Thyroid gland (tissue), 4 donors: ENCODE measurements at regions not wholly inside any gene's neighbourhood (a gene's known extent, or its start where the extent isn't known, plus 50 kb on each side); places are given as distances from the start of the nearest gene placed in this dataset.

Experiments
- DNase-seq, 2 donors: peaks; one replicate each; pipeline ENCODE4 v3.0.0-alpha.2; 2019
- H3K27ac ChIP-seq, 3 donors: fragments of 200-600 bp; sonication (generic); 1 replicate in 2 of 3; 2 replicates in 1 of 3; pipeline ENCODE4 v1.5.1; 2016 to 2019; ENCODE audit warnings: mild to moderate bottlenecking in 1 of 3, moderate library complexity in 1 of 3
- H3K27me3 ChIP-seq: fragments of 200-600 bp; sonication (generic); one replicate; pipeline ENCODE4 v1.5.1; 2019
- H3K36me3 ChIP-seq, 2 donors: fragments of 200-600 bp; sonication (generic); one replicate each; pipeline ENCODE4 v1.5.1; 2016 to 2019
- H3K4me1 ChIP-seq, 2 donors: fragments of 200-600 bp; sonication (generic); one replicate each; pipeline ENCODE4 v1.5.1; 2017 to 2019
- H3K4me3 ChIP-seq, 3 donors: fragments of 200-600 bp; sonication (generic); replicated peaks in 1 of 3; 1 replicate in 2 of 3; 2 replicates in 1 of 3; pipeline ENCODE4 v1.5.1; 2016; ENCODE audit warnings: mild to moderate bottlenecking in 1 of 3
- H3K9me3 ChIP-seq: fragments of 200-600 bp; sonication (generic); one replicate; pipeline ENCODE4 v1.5.1; 2017
- POLR2A ChIP-seq, 2 donors: fragments of 450-650 bp; IDR thresholded peaks; one replicate each; pipeline ENCODE4 v1.6.1; 2017; ENCODE audit warnings: antibody characterized with exemption in 2 of 2, mild to moderate bottlenecking in 2 of 2, moderate library complexity in 1 of 2
- WGBS, 2 donors: methylation state at CpG; one replicate each; pipeline ENCODE4 v1.1.5; 2017; 5-methylcytosine and 5-hydroxymethylcytosine counted together
- intact Hi-C: fragments of 100-400 bp; cut with DNase I; formaldehyde crosslinking; loops from one replicate; pipeline ENCODE4 v1.15.1; 2023
- TF ChIP-seq, protein P1 (sequence below), 6 experiments: fragments of 200-600 bp in 3 of 6; fragments of 450-650 bp in 3 of 6; sonication (generic) in 3 of 6; IDR thresholded peaks; one replicate each; pipeline ENCODE4 v1.5.1; 2016 to 2019; ENCODE audit warnings: antibody characterized with exemption in 6 of 6, mild to moderate bottlenecking in 2 of 6, inconsistent platforms in 1 of 6, moderate library complexity in 1 of 6

DNA sequence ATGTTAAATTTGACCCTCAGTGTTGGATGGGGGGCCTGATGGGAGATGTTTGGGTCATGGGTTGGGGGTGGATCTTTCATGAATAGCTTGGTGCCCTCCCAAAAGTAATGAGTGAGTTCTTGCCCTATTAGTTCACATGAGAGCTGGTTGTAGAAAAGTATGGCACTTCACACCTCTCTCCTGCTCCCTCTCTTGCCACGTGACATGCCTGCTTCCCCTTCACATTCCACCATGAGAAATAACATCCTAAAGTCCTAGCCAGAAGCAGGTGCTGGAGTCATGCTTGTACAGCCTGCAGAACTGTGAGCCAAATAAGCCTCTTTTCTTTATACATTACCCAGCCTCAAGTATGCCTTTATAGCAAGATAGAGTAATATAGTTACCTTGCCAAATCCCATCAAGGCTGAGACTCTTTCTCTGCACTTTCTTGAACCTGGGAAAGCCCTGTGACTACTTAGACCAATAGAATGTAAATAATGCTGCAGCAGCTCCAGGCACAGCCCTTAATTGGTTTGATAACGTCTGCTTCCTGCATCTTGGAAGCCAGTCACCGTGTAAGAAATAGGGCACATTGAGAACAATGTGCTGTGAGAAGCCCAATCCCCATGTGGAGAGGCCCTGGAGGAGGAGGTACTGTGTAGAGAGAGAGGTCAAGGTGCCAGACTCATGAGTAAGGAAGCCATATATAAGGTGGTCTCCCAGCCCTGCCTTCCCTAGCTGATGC, 88.0 kb upstream of the NAMPT start:
- Histone ChIP-seq H3K27me3 (no peaks in the 10 kb centered on the region), H3K9me3 (no peaks in the 10 kb centered on the region), H3K36me3 (no peaks in the 10 kb centered on the region), H3K4me1 (no peaks in the 10 kb centered on the region), H3K4me3 (no peak overlapping the region), H3K27ac (no peak overlapping the region)
- no peak for DNase-seq
- 35% methylated on average over 3 of the region's 3 CpGs for WGBS, 2 donors
- TF ChIP-seq, protein P1, sequence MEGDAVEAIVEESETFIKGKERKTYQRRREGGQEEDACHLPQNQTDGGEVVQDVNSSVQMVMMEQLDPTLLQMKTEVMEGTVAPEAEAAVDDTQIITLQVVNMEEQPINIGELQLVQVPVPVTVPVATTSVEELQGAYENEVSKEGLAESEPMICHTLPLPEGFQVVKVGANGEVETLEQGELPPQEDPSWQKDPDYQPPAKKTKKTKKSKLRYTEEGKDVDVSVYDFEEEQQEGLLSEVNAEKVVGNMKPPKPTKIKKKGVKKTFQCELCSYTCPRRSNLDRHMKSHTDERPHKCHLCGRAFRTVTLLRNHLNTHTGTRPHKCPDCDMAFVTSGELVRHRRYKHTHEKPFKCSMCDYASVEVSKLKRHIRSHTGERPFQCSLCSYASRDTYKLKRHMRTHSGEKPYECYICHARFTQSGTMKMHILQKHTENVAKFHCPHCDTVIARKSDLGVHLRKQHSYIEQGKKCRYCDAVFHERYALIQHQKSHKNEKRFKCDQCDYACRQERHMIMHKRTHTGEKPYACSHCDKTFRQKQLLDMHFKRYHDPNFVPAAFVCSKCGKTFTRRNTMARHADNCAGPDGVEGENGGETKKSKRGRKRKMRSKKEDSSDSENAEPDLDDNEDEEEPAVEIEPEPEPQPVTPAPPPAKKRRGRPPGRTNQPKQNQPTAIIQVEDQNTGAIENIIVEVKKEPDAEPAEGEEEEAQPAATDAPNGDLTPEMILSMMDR (IDR thresholded peaks at IDR 0.05), result no peak
- no peak for TF ChIP-seq POLR2A (IDR thresholded peaks at IDR 0.05)
- intact Hi-C loops, result no loop called here

DNA sequence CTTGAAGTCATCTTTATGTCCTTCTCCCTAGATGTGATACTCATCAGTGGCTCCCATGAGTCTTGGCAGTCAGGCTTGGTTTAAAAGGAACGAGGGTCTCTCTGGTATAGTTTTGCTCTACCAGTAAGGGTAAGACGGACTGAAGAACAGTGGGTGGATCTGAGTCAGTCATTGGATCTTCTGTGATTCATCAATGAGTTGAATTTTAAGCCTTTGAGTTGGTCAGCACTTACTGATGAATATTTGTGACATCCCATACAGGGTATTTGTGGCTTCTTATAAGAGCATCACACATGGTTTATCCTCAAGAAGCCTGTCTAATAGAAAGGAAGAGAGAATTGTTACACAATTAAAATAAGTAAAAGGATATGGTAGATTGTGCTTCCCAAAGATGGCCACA, 87.3 kb upstream of the NAMPT start:
- H3K36me3 ChIP-seq, result no peaks in the 10 kb centered on the region
- H3K4me1 ChIP-seq, result no peaks in the 10 kb centered on the region
- no peak overlapping the region for H3K4me3 ChIP-seq
- 94 to 96% methylated on average over 2 of the region's 2 CpGs for WGBS, 2 donors
- DNase-seq, result no peak
- no peak overlapping the region for H3K27ac ChIP-seq
- TF ChIP-seq, protein P1 (IDR thresholded peaks at IDR 0.05), result no peak
- no peak for TF ChIP-seq POLR2A (IDR thresholded peaks at IDR 0.05)
- H3K27me3 ChIP-seq, result no peaks in the 10 kb centered on the region
- no peaks in the 10 kb centered on the region for H3K9me3 ChIP-seq
- intact Hi-C loops, result no loop called here

DNA sequence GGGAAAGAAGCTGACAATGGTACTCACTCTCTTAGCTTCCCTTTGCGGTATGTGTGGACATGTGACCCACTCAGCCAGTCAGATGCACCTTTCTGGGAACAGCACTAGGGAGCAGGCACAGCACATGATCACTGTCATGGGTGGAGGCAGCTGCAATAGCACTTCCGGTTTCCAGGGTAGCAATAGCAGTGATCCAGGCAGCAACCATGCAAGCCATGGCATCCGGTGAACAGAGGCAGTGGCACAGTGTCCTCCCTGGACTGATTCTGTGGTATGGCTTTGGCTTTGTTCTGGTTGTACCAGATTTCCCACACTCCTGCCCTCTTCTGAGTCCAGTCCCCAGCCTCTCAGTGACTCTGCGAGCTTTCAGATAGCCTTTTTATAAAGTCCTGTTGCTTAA, 86.8 kb upstream of the NAMPT start:
- Histone ChIP-seq H3K27ac (no peak overlapping the region), H3K4me3 (no peak overlapping the region), H3K27me3 (no peaks in the 10 kb centered on the region), H3K4me1 (no peaks in the 10 kb centered on the region), H3K36me3 (no peaks in the 10 kb centered on the region), H3K9me3 (no peaks in the 10 kb centered on the region)
- intact Hi-C loops, result no loop called here
- DNase-seq, result no peak
- WGBS, 2 donors, result 85 to 100% methylated on average over 3 to 4 of the region's 4 CpGs
- TF ChIP-seq, protein P1 (IDR thresholded peaks at IDR 0.05), result no peak
- no peak for TF ChIP-seq POLR2A (IDR thresholded peaks at IDR 0.05)

DNA sequence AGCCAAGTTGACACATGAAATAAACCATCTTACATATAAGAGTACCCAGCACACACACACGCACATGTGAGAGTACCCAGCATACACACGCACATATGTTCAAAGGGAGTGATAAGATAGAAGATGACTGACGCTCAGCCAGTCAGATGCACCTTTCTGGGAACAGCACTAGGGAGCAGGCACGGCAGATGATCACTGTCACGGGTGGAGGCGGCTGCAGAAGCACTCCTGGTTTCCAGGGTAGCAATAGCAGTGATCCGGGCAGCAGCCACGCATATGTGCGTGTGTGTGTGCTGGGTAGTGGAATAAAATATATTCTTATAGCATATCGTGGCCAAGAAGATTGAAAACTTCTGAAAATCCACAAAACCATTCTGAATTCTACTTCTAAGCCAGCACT, 85.8 kb upstream of the NAMPT start:
- no peak for TF ChIP-seq POLR2A (IDR thresholded peaks at IDR 0.05)
- TF ChIP-seq, protein P1 (IDR thresholded peaks at IDR 0.05), result no peak
- Histone ChIP-seq H3K27me3 (no peaks in the 10 kb centered on the region), H3K9me3 (no peaks in the 10 kb centered on the region), H3K27ac (no peak overlapping the region), H3K4me3 (no peak overlapping the region), H3K36me3 (no peaks in the 10 kb centered on the region), H3K4me1 (no peaks in the 10 kb centered on the region)
- 96 to 99% methylated on average over 9 to 10 of the region's 10 CpGs for WGBS, 2 donors
- DNase-seq, result no peak
- intact Hi-C loops, result no loop called here

DNA sequence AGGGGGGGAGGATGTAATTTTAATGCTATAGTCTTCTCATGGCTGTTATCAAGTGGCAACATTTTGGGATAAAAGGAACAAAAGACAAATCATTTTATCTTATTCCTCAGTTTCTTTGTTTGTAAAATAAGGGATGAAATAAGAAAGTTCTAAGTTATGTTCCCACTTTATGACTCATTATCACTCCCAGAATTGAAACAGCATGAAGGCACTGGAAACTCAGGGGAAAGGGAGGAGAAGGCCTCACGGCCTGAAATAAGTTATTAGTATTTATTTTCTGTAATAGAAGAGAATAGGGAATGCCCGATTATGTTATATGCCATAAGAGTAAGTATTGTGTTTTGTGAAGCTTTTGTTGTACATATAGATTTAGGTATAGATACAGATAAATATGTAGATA, 85.0 kb upstream of the NAMPT start:
- Histone ChIP-seq H3K4me3 (no peak overlapping the region), H3K36me3 (no peaks in the 10 kb centered on the region), H3K4me1 (no peaks in the 10 kb centered on the region), H3K27me3 (no peaks in the 10 kb centered on the region), H3K27ac (no peak overlapping the region), H3K9me3 (no peaks in the 10 kb centered on the region)
- 86 to 90% methylated on average over 2 of the region's 2 CpGs for WGBS, 2 donors
- TF ChIP-seq POLR2A (IDR thresholded peaks at IDR 0.05), result no peak
- TF ChIP-seq, protein P1 (IDR thresholded peaks at IDR 0.05), result no peak
- intact Hi-C loops, result no loop called here
- DNase-seq, result no peak
